NCI-H345 treated with DMSO at 0.1 percent for 48 hours (cell line): ENCODE measurements at regions not wholly inside any gene's neighbourhood (a gene's known extent, or its start where the extent isn't known, plus 50 kb on each side); places are given as distances from the start of the nearest gene placed in this dataset.

Experiments used
- DNase-seq: peaks from one replicate; lab custom pipeline; 2025; ENCODE audit not compliant: unreplicated experiment; lab: John Stamatoyannopoulos, UW

- DNase-seq: no peak
Measured at GRCh38 chr5:4366628-4367027, 771.0 kb downstream of the IRX1 start.

DNA sequence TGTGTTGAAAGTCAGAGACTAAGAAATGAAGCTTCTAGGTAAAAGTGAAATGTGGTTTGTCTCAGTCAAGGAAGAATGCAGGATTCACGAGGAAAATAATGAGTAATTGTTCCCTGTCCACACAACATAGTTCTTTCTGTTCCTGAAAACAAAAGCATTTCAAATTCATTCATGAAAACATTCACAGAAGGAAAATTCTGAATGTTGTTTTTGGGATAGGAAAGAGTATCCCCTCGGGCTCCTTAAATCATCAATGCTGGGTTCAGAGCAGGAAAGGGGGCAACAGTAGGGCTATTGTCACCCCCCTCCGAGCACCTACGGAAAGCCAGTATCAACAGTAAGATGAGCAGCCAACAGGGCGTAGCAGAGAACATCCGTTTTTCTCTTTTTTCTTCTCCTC lies 769.9 kb upstream of the ADAMTS16 start:
- DNase-seq: no peak

DNA sequence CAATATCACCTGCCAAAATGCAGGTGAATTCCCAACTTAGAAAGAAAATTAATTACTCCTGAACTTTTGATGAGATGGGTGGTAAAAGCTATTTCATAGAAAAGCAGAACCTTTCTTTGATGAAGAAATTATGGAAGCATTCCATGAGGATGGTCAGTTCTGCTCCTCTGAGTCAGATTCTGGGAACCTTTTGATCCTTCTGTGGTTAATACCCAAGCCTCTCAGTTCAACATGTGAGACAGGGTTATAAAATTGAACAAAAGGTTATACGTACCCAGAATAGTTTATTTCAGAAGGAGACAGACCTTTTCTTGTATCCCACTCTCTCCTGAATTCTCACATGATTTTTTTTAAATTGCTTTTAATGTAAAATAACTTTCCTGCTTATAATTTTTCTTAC lies 767.6 kb upstream of the ADAMTS16 start:
- no peak for DNase-seq

DNA sequence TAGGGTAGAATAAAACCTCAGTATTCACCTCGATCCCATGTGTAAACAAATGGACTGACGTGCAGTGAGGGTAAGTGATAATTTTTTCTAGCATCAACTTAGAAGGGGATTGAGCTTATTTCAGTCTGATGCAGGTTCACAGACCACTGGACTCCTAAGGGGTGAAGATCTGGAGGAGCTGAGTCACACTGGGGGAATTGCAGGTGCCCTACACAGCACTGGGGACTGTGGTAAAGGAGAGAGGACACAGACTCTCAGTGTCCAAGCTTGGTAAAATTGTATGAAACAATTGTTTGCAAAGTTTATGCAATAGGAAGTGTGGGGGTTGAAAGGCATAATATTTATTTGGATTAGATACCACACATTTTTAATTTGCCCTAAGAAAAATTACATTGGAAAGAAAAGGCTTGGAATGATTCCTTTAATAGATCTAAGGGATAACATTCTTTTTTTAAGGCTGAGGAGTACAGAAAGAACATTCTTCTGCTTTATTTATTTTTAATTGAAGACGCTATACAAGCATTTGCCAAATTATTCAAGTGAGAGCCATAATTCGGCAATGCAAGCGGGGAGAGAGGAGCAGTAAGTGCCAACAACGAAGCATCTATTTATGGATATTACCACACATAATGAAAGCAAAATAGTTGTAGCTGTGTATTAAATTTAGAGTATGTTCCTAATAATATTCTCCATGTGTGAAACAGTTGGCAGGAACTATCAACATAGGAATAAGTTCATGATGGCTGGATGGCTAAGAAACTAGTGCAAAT lies 766.9 kb upstream of the ADAMTS16 start:
- DNase-seq: no peak

- no peak for DNase-seq
Measured at GRCh38 chr5:4374866-4375265, 765.3 kb upstream of the ADAMTS16 start.

DNA sequence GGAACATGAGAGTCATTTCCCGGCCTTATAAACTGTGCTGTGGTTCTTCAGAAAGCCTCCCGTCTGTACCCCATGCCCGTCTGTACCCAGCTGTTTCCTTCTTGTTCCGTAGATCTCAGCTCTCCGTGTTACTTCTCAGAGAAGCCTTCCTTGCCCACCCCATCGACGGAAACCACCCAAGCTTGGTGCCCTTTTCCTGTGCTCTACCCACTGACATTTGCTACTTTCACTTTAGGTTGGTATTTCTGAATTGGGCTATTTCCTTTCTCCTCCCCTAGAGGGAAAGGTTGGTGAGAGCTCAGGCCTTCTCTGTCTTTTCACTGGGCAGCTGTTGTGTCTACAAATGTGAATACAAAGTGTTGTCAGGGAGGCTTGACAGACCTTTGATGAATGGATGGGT lies 764.5 kb upstream of the ADAMTS16 start:
- DNase-seq: no peak

GRCh38 chr5:4383102-4383501 lies 757.0 kb upstream of the ADAMTS16 start:
- no peak for DNase-seq

DNA sequence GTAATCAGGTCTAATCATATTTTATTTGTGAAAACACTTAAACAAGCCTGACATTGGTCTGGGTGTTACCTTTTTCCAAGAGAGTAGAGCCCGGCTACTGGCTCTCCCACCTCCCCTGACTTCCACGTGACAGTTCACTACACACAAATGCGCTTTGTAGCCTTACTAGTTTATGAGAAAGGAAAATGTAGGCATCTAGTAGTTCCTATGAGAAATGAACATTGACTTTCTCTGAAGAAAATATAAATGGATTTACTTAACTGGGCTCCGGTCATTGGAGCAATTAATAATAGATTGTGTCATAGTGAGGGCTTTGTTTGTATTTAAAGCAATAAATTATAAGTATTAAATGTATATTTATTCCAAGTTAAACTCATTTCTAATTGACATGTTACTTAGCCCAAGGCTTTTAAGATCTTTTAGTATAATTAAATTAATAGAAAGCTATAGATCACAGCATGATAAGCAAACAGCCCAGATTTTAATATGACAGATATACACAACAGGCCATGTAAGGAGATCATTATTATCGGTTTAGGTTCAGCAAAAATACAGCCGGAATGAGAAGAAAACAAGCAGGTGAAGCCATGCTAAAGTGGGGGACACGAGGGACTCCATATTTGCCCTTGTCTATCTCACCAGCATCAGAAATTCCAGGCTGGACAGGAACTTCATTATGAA lies 756.5 kb upstream of the ADAMTS16 start:
- no peak for DNase-seq

DNA sequence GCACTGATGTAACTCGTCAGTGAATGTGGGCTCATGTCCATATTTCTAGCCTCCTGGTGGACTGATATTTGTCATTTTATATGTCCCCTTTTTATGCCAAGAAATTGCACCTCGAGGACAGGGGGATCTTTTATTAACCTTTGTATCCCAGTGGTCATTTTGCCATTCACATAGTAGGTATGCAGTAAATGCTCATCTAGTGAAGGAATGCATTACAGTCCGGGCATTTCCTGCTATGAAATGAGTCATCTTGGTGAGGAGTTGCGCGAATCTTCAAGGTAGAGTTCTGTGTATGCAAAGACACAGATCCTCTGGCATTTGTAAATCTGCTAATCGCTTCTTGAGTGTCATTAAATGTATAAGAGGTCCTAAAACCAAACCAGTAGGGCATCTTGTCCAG lies 755.5 kb upstream of the ADAMTS16 start:
- no peak for DNase-seq

DNA sequence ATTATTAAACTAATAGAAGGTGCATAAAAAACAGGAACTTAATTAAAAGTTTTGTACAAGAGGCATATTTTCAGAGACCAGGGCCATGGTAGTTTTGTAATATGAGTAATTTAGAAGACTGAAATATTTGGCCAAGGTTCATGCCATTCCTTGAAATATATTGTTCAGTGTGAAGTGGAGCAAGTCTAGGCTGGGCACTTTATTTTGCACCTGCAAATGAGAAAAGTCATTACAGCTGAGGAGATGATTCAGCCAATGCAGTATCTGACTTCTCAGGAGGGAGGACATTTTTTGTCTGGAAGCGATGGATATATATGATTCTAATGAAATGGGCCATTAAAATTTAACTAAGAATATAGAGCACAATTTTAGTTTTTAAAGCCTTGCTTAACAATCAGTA lies 754.0 kb upstream of the ADAMTS16 start:
- no peak for DNase-seq

GRCh38 chr5:4387290-4387689 lies 752.8 kb upstream of the ADAMTS16 start:
- DNase-seq: no peak

- no peak for DNase-seq
Measured at GRCh38 chr5:4395752-4396151, 744.4 kb upstream of the ADAMTS16 start.

DNA sequence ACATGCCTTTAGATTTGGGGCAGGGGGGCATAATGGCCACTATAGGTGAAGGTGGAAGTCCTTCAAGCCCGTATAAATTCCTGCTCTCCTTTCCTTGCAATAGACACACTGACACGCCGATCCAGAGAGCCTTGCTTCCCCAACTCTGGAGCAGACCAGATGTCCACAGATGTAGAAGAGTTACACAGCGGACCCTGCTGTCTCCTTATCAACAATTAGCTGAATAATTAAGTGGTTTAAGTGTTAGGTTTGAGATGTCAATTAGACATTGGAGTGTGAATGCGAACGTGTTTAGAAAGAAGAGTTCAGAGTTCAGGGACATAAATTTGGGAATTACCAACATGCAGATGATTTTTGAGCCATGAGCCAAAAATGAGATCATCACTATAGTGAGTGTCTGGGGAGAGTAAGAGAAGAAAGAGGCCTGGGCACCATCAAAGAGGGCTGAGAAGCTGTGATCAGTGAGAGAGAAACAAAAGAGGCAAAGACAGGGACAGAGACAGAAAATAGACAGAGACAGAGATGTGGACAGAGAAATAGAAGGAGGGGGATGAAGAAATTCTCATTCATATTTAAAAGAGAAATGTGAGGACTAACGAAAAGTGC lies 734.4 kb upstream of the ADAMTS16 start:
- DNase-seq: no peak

DNA sequence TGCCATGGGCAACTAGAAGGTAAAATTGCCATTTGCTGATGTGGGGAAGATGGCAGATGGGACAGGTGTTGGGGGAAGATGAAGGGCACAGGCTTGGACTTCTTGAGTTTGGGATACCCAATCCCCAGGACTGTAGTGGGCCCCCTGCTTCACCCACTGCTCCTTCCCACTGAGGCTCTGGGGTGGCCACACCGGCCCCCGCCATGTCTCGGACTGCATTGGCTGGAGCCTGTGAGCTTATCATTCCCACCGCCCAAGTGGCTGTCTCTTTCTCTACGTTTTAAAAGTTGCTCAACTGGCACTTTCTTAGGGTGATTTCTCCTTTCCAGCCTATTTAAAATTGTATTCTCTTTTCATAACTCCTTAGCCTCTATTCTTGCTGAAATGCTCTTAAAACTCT lies 730.0 kb upstream of the ADAMTS16 start:
- no peak for DNase-seq

GRCh38 chr5:4411664-4412063 lies 728.5 kb upstream of the ADAMTS16 start:
- no peak for DNase-seq

GRCh38 chr5:4413996-4414395 lies 726.1 kb upstream of the ADAMTS16 start:
- DNase-seq: no peak

- no peak for DNase-seq
Measured at GRCh38 chr5:4418084-4418483, 722.0 kb upstream of the ADAMTS16 start.

- no peak for DNase-seq
Measured at GRCh38 chr5:4419281-4419680, 720.8 kb upstream of the ADAMTS16 start.

DNA sequence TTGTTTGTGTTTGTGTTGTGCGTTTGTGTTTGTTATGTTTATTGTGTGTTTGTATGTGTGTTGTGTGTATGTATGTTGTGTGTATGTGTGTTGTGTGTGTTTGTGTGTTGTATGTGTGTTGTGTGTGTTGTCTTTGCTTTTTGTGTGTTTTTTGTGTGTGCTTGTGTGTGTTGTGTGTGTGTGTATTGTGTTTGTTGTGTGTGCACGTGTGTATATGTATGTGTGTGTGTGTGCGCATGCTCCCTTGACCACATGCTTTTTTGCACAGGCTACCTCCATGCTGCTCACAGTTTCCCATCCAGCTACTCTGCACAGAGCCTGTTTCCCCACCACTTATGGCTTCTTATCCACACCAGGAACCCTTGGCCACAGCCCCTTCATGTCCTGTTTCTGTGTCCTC lies 720.0 kb upstream of the ADAMTS16 start:
- no peak for DNase-seq

DNA sequence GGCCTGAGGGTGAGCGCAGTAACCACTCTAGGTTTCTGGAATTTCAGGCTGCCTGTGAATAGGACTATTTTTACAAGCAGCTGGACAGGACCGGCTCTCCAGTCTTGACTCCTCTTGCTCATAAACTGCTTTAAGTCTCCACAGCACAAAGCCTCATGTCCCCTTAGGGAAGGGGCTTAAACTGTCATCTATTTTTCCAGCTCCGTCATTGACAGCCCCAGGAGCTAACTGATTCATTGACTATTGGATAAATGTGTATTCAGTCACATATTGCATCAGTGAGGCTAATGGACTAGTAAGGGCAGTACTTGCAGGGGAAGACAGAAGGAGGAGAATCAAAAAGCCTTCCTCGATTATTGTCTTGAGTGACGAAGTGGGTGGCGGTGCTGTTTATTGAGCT lies 719.4 kb upstream of the ADAMTS16 start:
- no peak for DNase-seq

DNA sequence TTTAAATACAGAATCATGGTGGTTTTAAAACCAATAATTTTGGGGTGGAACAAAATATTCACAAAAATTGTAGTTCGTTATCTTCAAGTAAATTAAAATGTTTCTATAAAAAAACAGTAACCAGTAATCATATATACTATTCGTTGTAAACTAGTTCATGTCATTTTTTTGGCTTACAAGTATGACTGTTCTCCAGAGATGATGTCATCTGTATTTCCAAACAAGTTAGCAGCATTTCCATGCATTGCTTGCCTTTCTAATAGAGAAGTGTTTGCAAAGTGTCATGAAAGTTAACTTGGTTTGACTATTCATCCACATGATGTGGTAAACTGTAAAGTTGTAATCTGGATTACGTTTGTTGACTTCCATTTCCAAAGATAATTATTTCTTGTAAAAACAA lies 717.9 kb upstream of the ADAMTS16 start:
- DNase-seq: no peak

GRCh38 chr5:4424895-4425294 lies 715.2 kb upstream of the ADAMTS16 start:
- no peak for DNase-seq
